GM21447 (cell line): ENCODE measurements at regions not wholly inside any gene's neighbourhood (a gene's known extent, or its start where the extent isn't known, plus 50 kb on each side); places are given as distances from the start of the nearest gene placed in this dataset.

Source experiments
- ATAC-seq: cut with Tn5 transposase; IDR thresholded peaks from one replicate; pipeline ENCODE4 v1.9.1; 2021; ENCODE audit not compliant: unreplicated experiment

DNA sequence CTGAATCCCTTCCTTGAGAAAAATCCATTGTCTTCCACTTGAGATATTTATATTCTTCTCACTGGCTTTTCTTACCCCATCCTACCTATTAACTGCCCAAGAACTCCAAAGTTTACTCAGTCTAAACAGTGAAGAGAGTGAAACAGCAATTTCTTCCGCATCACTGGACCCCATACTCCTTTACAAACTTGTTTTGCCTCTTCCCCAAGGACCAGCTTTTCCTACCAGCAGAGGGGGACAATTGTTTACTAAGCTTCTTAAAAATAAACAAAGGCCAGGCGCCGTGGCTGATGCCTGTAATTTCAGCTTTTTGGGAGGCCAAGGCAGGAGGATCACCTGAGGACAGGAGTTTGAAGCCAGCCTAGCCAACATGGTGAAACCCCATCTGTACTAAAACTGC lies 52.0 kb downstream of the LRATD1 start:
- ATAC-seq: no peak

DNA sequence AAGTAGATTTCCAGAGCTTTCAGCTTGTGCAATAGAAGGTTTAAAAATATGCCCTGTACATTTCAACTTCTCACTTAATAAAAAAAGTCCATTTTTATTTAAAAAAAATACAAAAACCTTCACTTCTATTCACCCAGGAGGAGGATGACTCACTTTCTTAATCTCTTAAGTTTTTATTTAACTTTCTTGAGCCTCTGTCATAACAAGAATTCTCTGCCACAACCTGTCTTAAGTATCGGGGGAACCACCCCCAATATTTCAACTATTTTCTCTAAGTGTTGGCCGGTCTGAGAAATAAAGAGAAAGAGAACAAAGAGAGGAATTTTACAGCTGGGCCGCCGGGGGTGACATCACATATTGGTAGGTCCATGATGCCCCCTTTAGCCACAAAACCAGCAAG lies 58.4 kb downstream of the LRATD1 start:
- ATAC-seq: no peak

DNA sequence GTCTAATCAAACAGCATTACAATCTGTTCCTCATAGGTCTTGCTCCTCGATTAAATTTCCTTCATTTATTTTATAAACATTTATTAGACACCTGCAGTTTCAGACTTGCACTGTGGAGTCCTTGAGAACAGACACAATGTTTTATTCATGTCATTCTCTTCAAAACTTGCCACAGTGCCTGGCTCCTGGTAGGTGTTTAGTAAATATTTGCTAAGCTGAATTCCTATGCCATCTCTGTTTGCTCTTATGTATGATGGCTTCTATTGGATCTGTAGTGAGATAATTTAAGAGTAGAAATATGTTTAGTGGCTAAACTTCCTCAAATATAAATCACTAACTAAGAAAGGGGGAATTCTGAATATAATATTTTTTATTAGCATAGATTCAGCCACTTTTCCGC lies 61.4 kb downstream of the LRATD1 start:
- no peak for ATAC-seq

DNA sequence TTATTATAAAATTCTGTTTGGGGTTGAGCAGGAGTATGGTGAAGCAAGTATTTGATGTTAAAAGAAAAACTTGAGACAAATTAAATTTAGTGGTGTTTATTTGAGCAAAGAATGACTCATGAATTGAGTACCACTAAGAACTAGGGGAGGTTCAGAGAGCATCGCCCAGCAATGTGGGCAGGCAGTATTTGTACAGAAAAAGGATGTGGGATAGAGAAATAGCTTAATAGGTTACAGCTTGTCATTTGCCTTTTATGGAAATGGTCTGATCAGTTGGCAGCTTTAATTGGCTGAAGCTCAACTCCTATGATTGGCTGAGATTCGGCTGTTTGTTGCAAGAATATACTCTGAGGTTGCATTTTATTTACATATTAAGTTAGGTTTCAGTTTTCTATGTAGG lies 68.2 kb downstream of the LRATD1 start:
- no peak for ATAC-seq

DNA sequence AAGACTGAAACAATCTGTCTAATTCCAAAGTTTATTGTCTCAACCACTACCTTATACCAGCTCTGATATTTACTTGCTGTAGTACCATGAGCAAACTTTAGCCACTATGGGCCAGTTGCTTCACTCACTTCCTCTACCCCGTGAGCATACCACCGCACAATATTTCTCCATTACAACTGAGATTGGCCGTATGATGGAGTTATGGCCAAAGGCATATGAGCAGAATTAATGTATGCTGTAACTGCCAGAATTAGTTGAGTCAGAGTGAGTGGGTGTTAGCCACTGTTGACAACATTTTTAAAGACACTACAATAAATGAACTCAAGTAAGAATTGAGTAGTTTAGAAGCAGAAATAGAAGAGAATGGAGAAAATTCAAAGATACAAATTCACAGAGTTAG lies 69.7 kb downstream of the LRATD1 start:
- no peak for ATAC-seq

DNA sequence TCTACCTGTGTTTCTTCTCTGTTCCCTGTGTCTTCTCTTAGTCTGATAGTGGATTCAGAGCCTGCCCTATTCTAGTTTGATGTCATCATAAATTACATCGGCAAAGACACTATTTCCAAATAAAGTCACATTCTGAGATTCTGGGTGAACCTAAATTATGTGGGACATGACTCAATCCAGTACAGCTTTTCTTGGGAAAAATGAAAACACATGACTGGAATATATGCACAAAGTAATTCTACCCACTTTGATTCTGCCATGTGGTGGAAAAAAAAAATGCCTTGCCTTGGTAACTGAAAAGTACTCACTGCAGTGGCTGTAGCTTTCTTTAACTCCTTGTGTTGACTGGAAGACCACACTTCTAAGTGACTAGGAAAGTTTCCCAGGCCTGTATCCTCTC lies 73.7 kb downstream of the LRATD1 start:
- no peak for ATAC-seq

DNA sequence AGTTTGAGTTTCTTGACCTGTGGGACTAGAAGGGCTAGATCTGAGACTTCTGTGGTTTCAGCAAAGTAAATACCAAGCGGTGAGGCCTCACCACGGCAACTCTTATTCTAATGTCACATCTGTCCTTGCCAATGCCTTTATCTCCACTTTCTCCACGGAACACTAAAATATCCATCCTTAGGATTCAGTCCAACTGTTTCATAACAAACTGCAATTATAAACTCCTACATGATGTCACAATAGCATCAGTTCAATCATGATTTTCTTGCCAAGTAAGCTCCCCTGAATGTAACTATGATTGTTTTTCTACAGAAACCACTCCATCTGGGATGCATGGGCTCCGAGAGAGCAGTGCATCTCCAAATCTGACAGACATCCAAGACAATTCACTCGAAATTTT lies 79.6 kb downstream of the LRATD1 start:
- no peak for ATAC-seq

DNA sequence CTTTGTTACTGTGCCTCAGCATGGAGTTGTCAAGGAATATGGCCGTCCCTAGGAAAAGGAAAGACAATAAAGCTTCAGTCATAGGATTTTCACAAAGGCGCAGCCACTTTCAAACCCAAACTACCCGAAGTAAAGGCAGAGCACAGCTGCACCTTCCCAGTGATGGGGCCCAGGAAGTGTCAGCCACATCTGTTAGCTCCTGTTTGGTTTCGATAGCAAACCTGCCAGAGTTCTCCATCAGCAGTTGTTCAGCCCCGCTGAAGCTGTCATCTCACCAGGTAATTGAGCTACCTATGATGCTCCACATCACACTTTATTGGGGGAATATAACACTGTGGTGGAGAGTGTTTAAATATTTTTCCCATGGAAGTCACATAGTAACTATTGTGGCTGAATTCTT lies 80.7 kb downstream of the LRATD1 start:
- ATAC-seq: no peak

DNA sequence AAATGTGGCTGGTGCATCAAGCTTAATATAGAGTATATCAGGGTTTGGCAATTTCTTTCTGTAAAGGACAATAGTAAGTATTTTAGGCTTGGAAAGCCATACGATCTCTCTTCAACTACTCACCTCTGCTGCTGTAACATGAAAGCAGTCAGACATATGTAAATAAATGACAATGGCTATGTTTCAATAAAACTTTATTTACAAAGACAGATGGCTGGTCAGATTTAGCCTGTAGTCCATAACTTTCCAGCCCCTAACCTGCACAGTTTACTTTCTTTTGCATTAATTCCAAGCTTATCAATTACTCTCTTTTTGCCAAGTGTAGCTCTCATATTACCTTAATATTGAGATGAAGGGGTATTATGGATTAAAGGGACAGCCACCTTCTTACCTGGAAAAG lies 83.1 kb downstream of the LRATD1 start:
- ATAC-seq: no peak

DNA sequence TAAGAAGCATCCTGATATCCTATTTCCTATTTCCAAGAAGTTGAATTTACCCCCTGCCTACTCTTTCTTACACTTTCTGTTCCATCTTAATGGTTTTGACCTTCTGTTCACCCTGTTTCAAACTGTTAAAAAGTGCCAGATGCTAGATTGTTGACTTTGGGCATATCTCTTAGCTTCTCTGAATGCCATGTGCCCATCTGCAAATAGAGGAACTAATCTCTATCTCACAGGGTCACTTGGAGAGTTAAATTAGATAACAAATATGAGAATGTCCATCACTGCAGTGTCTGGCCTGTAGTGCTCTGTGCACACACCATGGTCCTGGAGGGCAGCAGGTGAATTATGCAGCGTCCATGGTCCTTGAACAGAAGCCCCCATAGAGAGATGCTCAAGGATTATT lies 83.8 kb downstream of the LRATD1 start:
- ATAC-seq: no peak

DNA sequence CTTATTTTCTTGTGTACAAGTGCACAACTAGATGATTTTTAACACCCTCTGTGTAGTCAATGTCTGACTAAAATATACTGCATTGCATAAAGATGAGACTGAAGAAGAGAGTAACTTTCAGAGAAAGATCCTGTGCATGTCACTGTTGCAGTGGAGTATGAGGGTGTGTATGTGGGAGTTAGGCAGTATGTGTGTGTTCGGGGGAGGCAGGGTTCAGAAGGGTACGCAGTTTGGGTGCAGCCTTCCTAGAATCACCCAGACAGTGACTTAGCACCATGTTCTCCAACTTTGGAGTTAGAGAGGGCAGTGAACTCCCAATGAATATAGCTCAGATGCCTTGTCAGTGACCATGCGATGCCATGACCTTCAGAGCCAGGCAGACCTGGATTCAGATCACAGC lies 84.6 kb downstream of the LRATD1 start:
- no peak for ATAC-seq

DNA sequence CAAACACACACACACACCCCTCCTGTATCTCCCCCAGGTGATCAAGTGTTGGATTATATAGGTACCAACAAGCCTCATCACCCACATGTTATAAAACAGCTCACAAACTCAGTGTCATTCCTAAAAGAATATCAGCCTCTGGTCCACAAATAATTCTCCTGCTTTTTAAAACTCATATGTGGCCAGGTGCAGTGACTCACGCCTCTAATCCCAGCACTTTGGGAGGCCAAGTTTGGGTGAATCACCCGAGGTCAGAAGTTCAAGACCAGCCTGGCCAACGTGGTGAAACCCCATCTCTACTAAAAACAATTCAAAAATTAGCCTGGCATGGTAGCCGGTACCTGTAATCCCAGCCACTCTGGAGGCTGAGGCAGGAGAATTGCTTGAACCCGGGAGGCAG lies 87.8 kb downstream of the LRATD1 start:
- no peak for ATAC-seq

DNA sequence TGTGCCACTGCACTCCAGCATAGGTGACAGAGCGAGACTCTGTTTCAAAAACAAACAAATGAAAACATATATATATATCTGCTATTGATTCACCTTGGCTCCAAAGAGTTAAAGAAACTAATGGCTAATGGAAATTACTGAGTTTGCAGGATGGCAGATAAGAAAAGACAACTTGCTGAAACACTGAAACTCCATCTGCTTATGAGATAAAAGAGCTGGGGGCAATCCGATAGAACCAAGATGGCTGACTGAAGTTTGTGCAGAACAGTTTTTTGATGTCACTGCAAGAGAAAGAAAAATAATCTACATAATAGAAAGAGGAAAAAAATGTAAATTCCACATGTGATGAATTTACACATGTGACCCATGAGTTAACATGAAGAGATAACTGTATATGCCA lies 88.2 kb downstream of the LRATD1 start:
- no peak for ATAC-seq

DNA sequence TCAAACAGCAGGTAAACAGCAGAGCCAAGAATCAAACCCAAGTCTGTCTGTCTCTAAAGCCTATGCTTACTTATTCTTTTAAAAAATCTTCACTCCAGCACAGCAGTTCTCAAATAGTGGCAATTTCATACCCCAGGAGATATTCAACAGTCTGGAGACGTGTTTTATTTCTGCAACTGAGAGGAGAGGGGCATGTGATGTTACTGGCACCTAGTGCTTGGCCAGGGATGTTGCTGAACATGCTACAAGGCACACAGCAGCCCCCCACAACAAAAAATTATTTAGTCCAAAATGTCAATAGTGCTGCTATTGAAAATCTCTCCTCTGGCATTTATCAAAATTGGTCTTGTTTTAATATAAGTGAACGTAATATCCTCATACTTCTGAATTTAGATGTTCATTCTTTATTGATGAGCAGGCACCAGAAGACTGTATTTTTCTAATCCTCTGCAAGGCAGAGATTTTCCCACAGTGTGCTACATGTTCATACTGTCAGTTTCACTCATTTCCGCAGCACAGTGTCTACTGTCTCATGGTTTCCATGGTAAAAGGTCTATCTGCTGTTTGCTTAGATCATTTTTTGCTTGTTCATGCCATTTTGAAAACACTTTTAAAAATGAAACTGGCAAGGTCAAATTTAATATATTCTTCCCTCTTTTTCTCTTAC lies 90.5 kb downstream of the LRATD1 start:
- ATAC-seq: no peak

DNA sequence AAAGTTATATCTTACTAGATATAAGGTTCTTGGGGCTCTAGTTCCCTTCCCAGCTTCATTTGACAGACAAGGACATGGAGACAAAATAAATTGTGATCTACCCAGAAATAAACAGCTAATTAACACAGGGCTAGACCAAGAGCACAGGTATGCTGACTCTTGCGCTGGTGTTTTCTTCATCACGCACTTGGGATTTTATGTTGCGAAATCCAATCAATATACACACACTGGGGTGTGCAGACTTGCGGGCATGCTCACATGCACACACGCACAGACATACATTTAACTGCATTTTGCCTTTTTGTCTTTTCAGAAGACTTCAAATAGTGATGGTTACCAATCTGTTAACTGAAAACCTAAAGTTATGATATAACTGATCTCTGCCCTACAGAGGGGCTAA lies 91.2 kb downstream of the LRATD1 start:
- no peak for ATAC-seq

DNA sequence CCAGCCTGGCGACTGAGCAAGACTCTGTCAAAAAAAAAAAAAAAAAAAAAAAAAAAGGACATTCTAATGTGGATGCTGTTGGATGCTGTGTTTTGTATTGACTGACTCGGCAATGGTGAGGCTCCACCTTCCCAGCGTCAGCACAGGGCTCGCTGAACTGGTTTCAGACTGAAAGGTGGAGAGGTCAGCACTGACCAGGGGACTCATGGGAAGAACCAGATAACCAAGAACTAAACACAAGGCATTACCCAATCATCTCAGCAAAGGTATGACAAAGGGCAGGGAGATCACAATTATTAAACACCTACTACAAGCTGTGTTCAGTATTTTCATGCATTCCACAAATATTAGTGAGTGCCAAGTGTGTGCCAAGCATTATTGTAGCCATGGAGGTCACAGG lies 103.2 kb downstream of the LRATD1 start:
- no peak for ATAC-seq

DNA sequence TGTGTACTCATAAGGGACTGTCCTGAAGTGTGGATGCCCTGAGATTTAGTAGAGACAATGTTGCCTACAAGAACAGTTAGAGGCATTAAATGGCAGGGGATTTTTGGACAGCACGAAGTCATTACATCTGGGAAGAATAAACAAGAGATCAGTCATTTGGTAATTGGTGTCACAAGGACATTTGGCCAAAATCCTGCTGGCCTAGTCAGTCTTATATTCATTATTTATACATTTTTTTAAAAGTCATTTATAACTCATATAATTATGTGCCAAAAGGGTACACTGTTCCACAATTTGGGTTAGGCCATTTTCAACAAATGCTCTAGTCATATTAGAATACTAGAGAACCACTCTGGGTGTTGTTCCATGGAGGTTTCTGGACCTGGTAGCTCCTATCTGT lies 104.7 kb downstream of the LRATD1 start:
- no peak for ATAC-seq

DNA sequence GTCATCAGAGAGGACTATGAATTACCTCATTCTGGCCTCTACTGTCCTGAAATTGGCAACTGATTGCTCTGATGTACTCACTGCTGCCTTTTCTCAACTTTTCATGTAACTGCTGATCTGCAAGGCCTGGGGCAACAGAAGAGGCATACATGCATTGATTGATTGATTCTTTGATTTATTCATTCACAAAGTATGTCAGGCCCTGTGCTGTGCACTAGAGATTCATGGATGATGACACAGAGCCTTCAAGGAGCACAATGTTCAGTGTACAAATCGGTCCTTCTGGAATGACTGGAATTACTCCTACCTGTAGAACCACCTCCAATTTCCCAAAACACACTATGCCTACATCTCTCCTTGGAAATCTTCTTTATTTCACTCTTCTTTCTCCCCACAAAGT lies 111.3 kb downstream of the LRATD1 start:
- ATAC-seq: no peak

DNA sequence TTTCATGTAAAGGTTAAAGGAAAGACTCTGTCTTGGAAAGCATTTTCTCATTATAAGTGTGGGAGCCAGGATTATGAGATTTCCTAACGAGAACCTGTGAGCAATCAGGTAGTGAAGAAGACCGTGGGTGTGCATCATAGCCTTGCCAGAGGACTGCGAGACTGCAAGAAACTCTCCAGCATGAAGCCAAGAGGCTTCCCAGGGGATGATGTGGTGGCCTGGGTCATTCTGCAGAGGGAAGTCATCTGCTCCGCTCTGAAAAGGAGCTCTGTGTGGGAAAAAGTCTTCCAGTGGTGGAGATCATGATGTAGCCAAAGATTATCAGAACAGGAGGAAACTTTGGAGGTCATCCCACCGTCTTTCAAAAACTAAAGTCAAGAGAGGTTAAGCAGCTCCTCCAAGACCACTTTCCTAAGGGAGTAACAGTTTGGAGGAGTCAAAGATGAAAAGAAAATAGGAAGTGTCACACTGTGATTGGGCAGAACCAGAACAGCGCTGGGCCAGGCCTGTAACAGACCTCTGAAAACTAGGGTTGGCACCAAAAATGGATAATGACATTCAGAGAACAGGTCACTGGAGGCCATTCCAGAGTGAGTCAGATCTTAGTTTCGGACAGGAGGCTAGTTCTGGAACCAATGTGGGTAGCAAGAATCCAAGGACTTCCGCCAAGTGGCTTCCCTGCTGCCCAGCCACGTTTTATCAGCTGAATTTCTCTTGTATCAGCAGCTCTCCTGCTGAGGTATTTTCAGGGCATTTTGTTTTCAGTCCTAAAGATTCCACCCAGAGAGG lies 113.0 kb downstream of the LRATD1 start:
- no peak for ATAC-seq

DNA sequence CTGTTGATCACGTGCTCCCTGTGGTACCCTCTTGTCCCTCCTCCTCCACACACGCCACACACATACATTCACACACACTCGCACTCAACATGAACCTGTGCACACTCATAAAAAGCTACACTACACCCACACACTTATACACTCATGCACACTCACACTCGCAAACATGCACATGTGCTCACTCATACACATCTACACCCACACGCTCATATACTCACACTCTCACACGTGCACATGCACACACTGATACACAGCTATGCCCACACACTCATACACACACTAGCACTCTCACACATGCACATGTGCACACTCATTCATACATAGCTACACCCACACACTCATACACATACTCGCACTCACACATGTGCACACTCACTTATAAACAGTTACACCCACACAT lies 113.6 kb downstream of the LRATD1 start:
- no peak for ATAC-seq

DNA sequence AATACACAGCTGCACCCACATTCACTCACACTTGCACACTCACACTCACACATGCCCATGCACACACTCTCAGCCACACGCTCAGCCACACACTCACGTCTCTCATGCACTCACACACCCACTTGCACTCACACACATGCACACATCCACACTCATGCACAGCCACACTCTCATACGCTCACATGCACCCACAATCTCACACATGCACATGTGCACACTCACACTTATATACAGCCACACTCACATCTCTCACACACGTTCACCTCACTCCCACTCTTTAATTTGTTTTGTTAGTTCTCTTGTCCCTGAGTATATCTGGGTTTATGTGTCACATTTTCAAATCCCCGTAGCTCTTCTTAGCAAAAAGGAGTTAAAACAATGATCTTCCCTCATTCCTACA lies 114.9 kb downstream of the LRATD1 start:
- no peak for ATAC-seq

DNA sequence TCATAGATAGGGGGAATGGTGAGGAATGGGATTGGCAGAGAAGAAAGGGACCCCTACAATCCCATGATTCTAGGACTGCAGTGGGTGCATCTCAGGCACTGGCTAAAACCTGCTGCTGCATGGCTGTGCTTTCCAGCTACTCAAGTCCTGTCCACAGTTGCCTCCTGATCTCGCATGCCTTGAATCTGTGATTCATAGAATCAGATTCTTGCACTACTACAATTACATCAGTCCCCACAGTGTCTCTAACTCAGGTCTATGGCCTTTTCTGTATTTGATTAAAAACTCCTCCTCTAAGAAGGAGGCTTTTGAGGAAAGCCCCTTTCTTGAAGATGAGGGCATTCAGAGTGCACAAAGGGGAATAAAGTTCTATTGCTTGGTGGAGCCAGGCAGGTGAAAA lies 117.4 kb downstream of the LRATD1 start:
- ATAC-seq: no peak

DNA sequence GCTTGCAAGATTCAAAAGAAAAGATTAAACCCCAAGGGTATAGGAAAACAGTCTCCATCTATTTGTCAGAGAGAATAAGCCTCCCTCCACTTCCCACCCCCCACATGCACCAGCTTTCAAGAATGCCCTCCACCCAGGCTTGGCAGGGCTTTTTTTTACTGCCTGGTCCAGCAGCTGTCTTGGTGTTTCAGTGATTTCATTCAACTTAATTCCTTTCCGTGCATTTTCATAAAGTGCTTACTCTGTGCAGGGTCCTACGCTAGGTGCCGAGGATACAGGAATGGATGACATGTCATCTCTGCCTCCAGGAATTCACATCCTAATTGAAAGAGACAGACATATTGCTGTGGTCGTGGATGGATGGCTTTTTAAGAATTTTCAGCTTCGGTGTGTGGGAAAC lies 117.9 kb downstream of the LRATD1 start:
- ATAC-seq: no peak
